ENCODE measurements at regions not wholly inside any gene's neighbourhood (a gene's known extent, or its start where the extent isn't known, plus 50 kb on each side); places are given as distances from the start of the nearest gene placed in this dataset.

- Histone ChIP-seq H3F3A (ENCODE audit: insufficient read depth, low read length, poor library complexity, severe bottlenecking) (no peaks in the 10 kb centered on the region), H3K9me2 (ENCODE audit: insufficient read depth, low read length) (no peaks in the 10 kb centered on the region), H3K9ac (ENCODE audit: low read length) (no peak overlapping the region), H4K20me1 (ENCODE audit: insufficient read depth) (no peaks in the 10 kb centered on the region), H3K4me3 (ENCODE audit: low read length) (no peak overlapping the region), H2AFZ (ENCODE audit: low read depth, low read length) (no peak overlapping the region), H3K79me2 (replicated peaks; ENCODE audit: insufficient read depth, low read length) (no peaks in the 10 kb centered on the region), H3K36me3 (ENCODE audit: insufficient read depth, low read length) (no peaks in the 10 kb centered on the region), H3K27me3 (ENCODE audit: insufficient read depth, low read depth, low read length) (no peaks in the 10 kb centered on the region), H3K4me2 (ENCODE audit: low read length) (no peak overlapping the region), H3K9me3 (ENCODE audit: low read length) (no peaks in the 10 kb centered on the region), H3K27ac (ENCODE audit: low read length) (no peak overlapping the region)
- TF ChIP-seq SMC3 (conservative IDR thresholded peaks at IDR 0.05; ENCODE audit: poor library complexity) (no peak), MXI1 (conservative IDR thresholded peaks at IDR 0.05; ENCODE audit: poor library complexity, severe bottlenecking) (no peak), EP300 (conservative IDR thresholded peaks at IDR 0.05; ENCODE audit: poor library complexity, severe bottlenecking) (no peak), REST (IDR thresholded peaks at IDR 0.05; ENCODE audit: borderline replicate concordance) (no peak), POLR2AphosphoS5 (IDR thresholded peaks at IDR 0.05) (no peak), EZH2 (IDR thresholded peaks at IDR 0.05; ENCODE audit: borderline replicate concordance, insufficient read depth, low read length, poor library complexity, severe bottlenecking) (no peak), TAF1 (IDR thresholded peaks at IDR 0.05; ENCODE audit: low read depth) (no peak)
- TF ChIP-seq, protein P1, sequence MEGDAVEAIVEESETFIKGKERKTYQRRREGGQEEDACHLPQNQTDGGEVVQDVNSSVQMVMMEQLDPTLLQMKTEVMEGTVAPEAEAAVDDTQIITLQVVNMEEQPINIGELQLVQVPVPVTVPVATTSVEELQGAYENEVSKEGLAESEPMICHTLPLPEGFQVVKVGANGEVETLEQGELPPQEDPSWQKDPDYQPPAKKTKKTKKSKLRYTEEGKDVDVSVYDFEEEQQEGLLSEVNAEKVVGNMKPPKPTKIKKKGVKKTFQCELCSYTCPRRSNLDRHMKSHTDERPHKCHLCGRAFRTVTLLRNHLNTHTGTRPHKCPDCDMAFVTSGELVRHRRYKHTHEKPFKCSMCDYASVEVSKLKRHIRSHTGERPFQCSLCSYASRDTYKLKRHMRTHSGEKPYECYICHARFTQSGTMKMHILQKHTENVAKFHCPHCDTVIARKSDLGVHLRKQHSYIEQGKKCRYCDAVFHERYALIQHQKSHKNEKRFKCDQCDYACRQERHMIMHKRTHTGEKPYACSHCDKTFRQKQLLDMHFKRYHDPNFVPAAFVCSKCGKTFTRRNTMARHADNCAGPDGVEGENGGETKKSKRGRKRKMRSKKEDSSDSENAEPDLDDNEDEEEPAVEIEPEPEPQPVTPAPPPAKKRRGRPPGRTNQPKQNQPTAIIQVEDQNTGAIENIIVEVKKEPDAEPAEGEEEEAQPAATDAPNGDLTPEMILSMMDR (IDR thresholded peaks at IDR 0.05; ENCODE audit: poor library complexity, severe bottlenecking) = no peak
Observed at GRCh38 chr14:98698341-98698740, 573.7 kb downstream of the BCL11B start.

- Histone ChIP-seq H3K9me2 (ENCODE audit: insufficient read depth, low read length) (no peaks in the 10 kb centered on the region), H3K27me3 (ENCODE audit: insufficient read depth, low read depth, low read length) (no peaks in the 10 kb centered on the region), H3K9me3 (ENCODE audit: low read length) (no peaks in the 10 kb centered on the region), H3K4me3 (ENCODE audit: low read length) (no peak overlapping the region), H4K20me1 (ENCODE audit: insufficient read depth) (no peaks in the 10 kb centered on the region), H3F3A (ENCODE audit: insufficient read depth, low read length, poor library complexity, severe bottlenecking) (no peaks in the 10 kb centered on the region), H3K27ac (ENCODE audit: low read length) (no peak overlapping the region), H2AFZ (ENCODE audit: low read depth, low read length) (no peak overlapping the region), H3K4me2 (ENCODE audit: low read length) (no peak overlapping the region), H3K9ac (ENCODE audit: low read length) (no peak overlapping the region), H3K79me2 (replicated peaks; ENCODE audit: insufficient read depth, low read length) (no peaks in the 10 kb centered on the region), H3K36me3 (ENCODE audit: insufficient read depth, low read length) (no peaks in the 10 kb centered on the region)
- TF ChIP-seq, protein P1 (IDR thresholded peaks at IDR 0.05; ENCODE audit: poor library complexity, severe bottlenecking) = no peak
- TF ChIP-seq MXI1 (conservative IDR thresholded peaks at IDR 0.05; ENCODE audit: poor library complexity, severe bottlenecking) (no peak), RAD21 (conservative IDR thresholded peaks at IDR 0.05) (no peak), POLR2AphosphoS5 (IDR thresholded peaks at IDR 0.05) (no peak), EP300 (conservative IDR thresholded peaks at IDR 0.05; ENCODE audit: poor library complexity, severe bottlenecking) (no peak), REST (IDR thresholded peaks at IDR 0.05; ENCODE audit: borderline replicate concordance) (no peak), EZH2 (IDR thresholded peaks at IDR 0.05; ENCODE audit: borderline replicate concordance, insufficient read depth, low read length, poor library complexity, severe bottlenecking) (no peak), TAF1 (IDR thresholded peaks at IDR 0.05; ENCODE audit: low read depth) (no peak), SMC3 (conservative IDR thresholded peaks at IDR 0.05; ENCODE audit: poor library complexity) (no peak)
Observed at GRCh38 chr14:98700748-98701147, 571.2 kb downstream of the BCL11B start.

Data from neural cell (in vitro differentiated cells).